ENCODE measurements at regions not wholly inside any gene's neighbourhood (a gene's known extent, or its start where the extent isn't known, plus 50 kb on each side); places are given as distances from the start of the nearest gene placed in this dataset.

GRCh38 chr2:217749008-217749407 is 253.8 kb downstream of the TNS1 start:
- no peak for DNase-seq

GRCh38 chr2:217746808-217747207 is 256.0 kb downstream of the TNS1 start:
- no peak for DNase-seq

GRCh38 chr2:217743966-217744761 is 258.6 kb downstream of the TNS1 start:
- no peak for DNase-seq

GRCh38 chr2:217743407-217743806 is 259.4 kb downstream of the TNS1 start:
- no peak for DNase-seq

GRCh38 chr2:217742841-217743240 is 260.0 kb downstream of the TNS1 start:
- DNase-seq = no peak

- no peak for DNase-seq
Measured at GRCh38 chr2:217742276-217742675, 260.5 kb downstream of the TNS1 start.

- no peak for DNase-seq
Measured at GRCh38 chr2:217741381-217741955, 261.3 kb downstream of the TNS1 start.

- DNase-seq = no peak
Measured at GRCh38 chr2:217740756-217741155, 262.0 kb downstream of the TNS1 start.

GRCh38 chr2:217740178-217740577 is 262.6 kb downstream of the TNS1 start:
- DNase-seq = no peak

GRCh38 chr2:217739741-217740140 is 263.1 kb downstream of the TNS1 start:
- no peak for DNase-seq

- DNase-seq = no peak
Measured at GRCh38 chr2:217738061-217738460, 264.7 kb downstream of the TNS1 start.

- no peak for DNase-seq
Measured at GRCh38 chr2:217736776-217737550, 265.8 kb downstream of the TNS1 start.

GRCh38 chr2:217735899-217736298 is 266.9 kb downstream of the TNS1 start:
- no peak for DNase-seq

- no peak for DNase-seq
Measured at GRCh38 chr2:217735034-217735433, 267.8 kb downstream of the TNS1 start.

- DNase-seq = no peak
Measured at GRCh38 chr2:217733461-217733860, 269.3 kb downstream of the TNS1 start.

- DNase-seq = no peak
Measured at GRCh38 chr2:217732992-217733391, 269.8 kb downstream of the TNS1 start.

- DNase-seq = no peak
Measured at GRCh38 chr2:217731805-217732204, 271.0 kb downstream of the TNS1 start.

- DNase-seq = peak; percentile 72
Measured at GRCh38 chr2:217729421-217730053, 273.3 kb downstream of the TNS1 start.

GRCh38 chr2:217727801-217728200 is 275.0 kb downstream of the TNS1 start:
- no peak for DNase-seq

- DNase-seq = no peak
Measured at GRCh38 chr2:217725409-217725808, 277.4 kb downstream of the TNS1 start.

- no peak for DNase-seq
Measured at GRCh38 chr2:217724471-217724870, 278.3 kb downstream of the TNS1 start.

GRCh38 chr2:217723981-217724380 is 278.8 kb downstream of the TNS1 start:
- DNase-seq = no peak

GRCh38 chr2:217722883-217723472 is 279.8 kb downstream of the TNS1 start:
- DNase-seq = no peak

All from NCI-H1436 treated with DMSO at 0.1 percent for 48 hours (cell line).